GM23338 (cell line): ENCODE measurements at regions not wholly inside any gene's neighbourhood (a gene's known extent, or its start where the extent isn't known, plus 50 kb on each side); places are given as distances from the start of the nearest gene placed in this dataset.

ENCODE experiments used
- ATAC-seq: fragments of 200-7000 bp; cut with Tn5 transposase; 3 replicates; pipeline ENCODE4 v1.9.1; 2020
- DNase-seq: peaks from one replicate; pipeline ENCODE4 v3.0.0-alpha.2; 2015; ENCODE audit warnings: low spot score
- H2AFZ ChIP-seq: fragments of 200-600 bp; sonication (generic); 2 replicates; pipeline ENCODE4 v1.8.0; 2016; ENCODE audit warnings: antibody characterized with exemption, mild to moderate bottlenecking, moderate library complexity
- H3F3A ChIP-seq: fragments of 200-600 bp; sonication (generic); replicated peaks from 2 replicates; pipeline ENCODE4 v1.8.0; 2017; ENCODE audit warnings: antibody characterized with exemption, mixed run types, low read depth
- H3K27ac ChIP-seq: fragments of 200-600 bp; sonication (generic); 2 replicates; pipeline ENCODE4 v1.6.1; 2016; ENCODE audit warnings: low read depth
- H3K27me3 ChIP-seq: fragments of 200-600 bp; sonication (generic); 2 replicates; pipeline ENCODE4 v1.8.0; 2016; ENCODE audit warnings: mild to moderate bottlenecking, mixed run types, moderate library complexity; ENCODE audit not compliant: insufficient read depth
- H3K36me3 ChIP-seq: fragments of 200-600 bp; sonication (generic); 2 replicates; pipeline ENCODE4 v1.8.0; 2016; ENCODE audit warnings: mild to moderate bottlenecking; ENCODE audit not compliant: insufficient read depth
- H3K4me1 ChIP-seq: fragments of 200-600 bp; sonication (generic); 2 replicates; pipeline ENCODE4 v1.8.0; 2016; ENCODE audit warnings: mild to moderate bottlenecking, moderate library complexity; ENCODE audit not compliant: insufficient read depth
- H3K4me2 ChIP-seq: fragments of 200-600 bp; sonication (generic); 2 replicates; pipeline ENCODE4 v1.7.1; 2017; ENCODE audit warnings: mixed run types
- H3K4me3 ChIP-seq: fragments of 200-600 bp; sonication (generic); 2 replicates; pipeline ENCODE4 v1.6.1; 2016; ENCODE audit warnings: mixed run types
- H3K79me2 ChIP-seq: fragments of 200-600 bp; sonication (generic); replicated peaks from 2 replicates; pipeline ENCODE4 v1.8.0; 2017; ENCODE audit warnings: mild to moderate bottlenecking; ENCODE audit not compliant: insufficient read depth
- H3K9me2 ChIP-seq: fragments of 200-600 bp; sonication (generic); 2 replicates; pipeline ENCODE4 v1.8.0; 2017; ENCODE audit not compliant: insufficient read depth
- H4K20me1 ChIP-seq: fragments of 200-600 bp; sonication (generic); replicated peaks from 2 replicates; pipeline ENCODE4 v1.8.0; 2017; ENCODE audit warnings: mild to moderate bottlenecking; ENCODE audit not compliant: insufficient read depth
- H3K27ac Mint-ChIP-seq: 2 replicates; pipeline ENCODE4 v1.8.0; 2020; ENCODE audit warnings: inconsistent platforms, mild to moderate bottlenecking, moderate library complexity, mixed read lengths
- H3K27me3 Mint-ChIP-seq: 3 replicates; pipeline ENCODE4 v1.8.0; 2022; ENCODE audit warnings: low read depth, mild to moderate bottlenecking, moderate library complexity, mixed read lengths, inconsistent platforms; ENCODE audit not compliant: insufficient read depth, poor library complexity
- H3K36me3 Mint-ChIP-seq: 3 replicates; pipeline ENCODE4 v1.8.0; 2021; ENCODE audit warnings: low read depth, mild to moderate bottlenecking, inconsistent platforms, moderate library complexity, mixed read lengths
- H3K4me1 Mint-ChIP-seq: 3 replicates; pipeline ENCODE4 v1.8.0; 2020; ENCODE audit warnings: mild to moderate bottlenecking, inconsistent platforms, mixed read lengths
- H3K4me3 Mint-ChIP-seq: 3 replicates; pipeline ENCODE4 v1.8.0; 2021; ENCODE audit warnings: moderate library complexity, mild to moderate bottlenecking, inconsistent platforms, mixed read lengths
- H3K9me3 Mint-ChIP-seq: 3 replicates; pipeline ENCODE4 v1.8.0; 2020; ENCODE audit warnings: moderate library complexity, mild to moderate bottlenecking, inconsistent platforms, mixed read lengths
- CREB1 ChIP-seq: fragments of 250-450 bp; sonication (Bioruptor Pico); IDR thresholded peaks from 2 replicates; pipeline ENCODE4 v1.5.0; 2020; ENCODE audit warnings: low read depth, mild to moderate bottlenecking, moderate library complexity
- CTCF ChIP-seq, 2 experiments: fragments of 200-600 bp in 1 of 2; sonication (generic) in 1 of 2; conservative IDR thresholded peaks; 2 replicates each; pipeline versions ENCODE4 v1.5.1 to v1.6.1; 2016 to 2017; ENCODE audit warnings: antibody characterized with exemption in 2 of 2, low read depth in 2 of 2, mild to moderate bottlenecking in 2 of 2, moderate library complexity in 1 of 2
- ETS1 ChIP-seq: IDR thresholded peaks from 2 replicates; pipeline ENCODE4 v1.6.1; 2016; ENCODE audit warnings: antibody characterized with exemption
- EZH2phosphoT487 ChIP-seq: fragments of 200-600 bp; sonication (generic); IDR thresholded peaks from one replicate; pipeline ENCODE4 v1.8.1; 2018; ENCODE audit warnings: antibody characterized with exemption; ENCODE audit not compliant: unreplicated experiment
- JUNB ChIP-seq: IDR thresholded peaks from one replicate; pipeline ENCODE4 v1.6.1; 2016; ENCODE audit warnings: antibody characterized with exemption; ENCODE audit not compliant: unreplicated experiment
- NANOG ChIP-seq: IDR thresholded peaks from 2 replicates; pipeline ENCODE4 v1.6.1; 2016; ENCODE audit warnings: antibody characterized with exemption, borderline replicate concordance
- POLR2AphosphoS5 ChIP-seq: IDR thresholded peaks from 2 replicates; pipeline ENCODE4 v1.6.1; 2016; ENCODE audit warnings: antibody characterized with exemption, low read depth
- REST ChIP-seq: IDR thresholded peaks from one replicate; pipeline ENCODE4 v1.6.1; 2018; ENCODE audit warnings: antibody characterized with exemption; ENCODE audit not compliant: unreplicated experiment
- STAT1 ChIP-seq: IDR thresholded peaks from one replicate; pipeline ENCODE4 v1.6.1; 2016; ENCODE audit warnings: antibody characterized with exemption; ENCODE audit not compliant: unreplicated experiment
- ZNF114 ChIP-seq: fragments of 250-450 bp; sonication (Bioruptor Pico); IDR thresholded peaks from 2 replicates; pipeline ENCODE4 v1.5.0; 2020; ENCODE audit warnings: mild to moderate bottlenecking, moderate library complexity
- ZNF331 ChIP-seq: fragments of 250-450 bp; sonication (Bioruptor Pico); IDR thresholded peaks from 2 replicates; pipeline ENCODE4 v1.5.0; 2020; ENCODE audit warnings: low read depth, mild to moderate bottlenecking, moderate library complexity
- ZNF462 ChIP-seq: fragments of 250-450 bp; sonication (Bioruptor Pico); IDR thresholded peaks from 2 replicates; pipeline ENCODE4 v1.5.0; 2020; ENCODE audit warnings: mild to moderate bottlenecking, moderate library complexity

- no peaks in the 10 kb centered on the region for H3K27me3 ChIP-seq
- no peak overlapping the region for H3K4me3 Mint-ChIP-seq
- DNase-seq (no peak), ATAC-seq (no peak)
- no peak overlapping the region for H3K27ac ChIP-seq
- H3K4me1 ChIP-seq = no peaks in the 10 kb centered on the region
- H3K9me3 Mint-ChIP-seq = peaks cover 15% of the 10 kb centered on the region
- H3K4me1 Mint-ChIP-seq = peaks cover under 1% of the 10 kb centered on the region; the same call in 1 of the 3 replicates
- H3K79me2 ChIP-seq = no peaks in the 10 kb centered on the region
- H3K27ac Mint-ChIP-seq = no peak overlapping the region
- H2AFZ ChIP-seq = 0 out of 2 replicates have a peak overlapping the region, but pooled peaks have one; percentile 38
- no peaks in the 10 kb centered on the region; the same call in 2 of the 3 replicates for H3K36me3 Mint-ChIP-seq
- H3F3A ChIP-seq = no peaks in the 10 kb centered on the region
- H3K4me2 ChIP-seq = no peak overlapping the region
- H4K20me1 ChIP-seq = no peaks in the 10 kb centered on the region
- H3K4me3 ChIP-seq = no peak overlapping the region
- TF ChIP-seq ETS1 = no peak
- no peak for TF ChIP-seq JUNB
- TF ChIP-seq ZNF462 (CRISPR knock-in tag) = no peak
- TF ChIP-seq ZNF331 (CRISPR knock-in tag) = no peak
- no peak for TF ChIP-seq REST
- no peak for TF ChIP-seq ZNF114 (CRISPR knock-in tag)
- TF ChIP-seq CREB1 = no peak
- TF ChIP-seq EZH2phosphoT487 = no peak
- no peak for TF ChIP-seq STAT1
- TF ChIP-seq POLR2AphosphoS5 = no peak
- no peak for TF ChIP-seq NANOG
- TF ChIP-seq CTCF (conservative IDR thresholded peaks at IDR 0.05; ENCODE audit: low read depth in 2 of 2) = no peak
- H3K9me2 ChIP-seq = peaks cover 4% of the 10 kb centered on the region; the same call in 1 of the 2 replicates
- no peaks in the 10 kb centered on the region for H3K36me3 ChIP-seq
- H3K27me3 Mint-ChIP-seq = no peaks in the 10 kb centered on the region
Measured at GRCh38 chr18:25010623-25011374, 341.2 kb downstream of the ZNF521 start.
